ENCODE measurements at regions not wholly inside any gene's neighbourhood (a gene's known extent, or its start where the extent isn't known, plus 50 kb on each side); places are given as distances from the start of the nearest gene placed in this dataset.
"Not testable (repeated sequence)": the region's sequence is repeated elsewhere in the genome, so short reads cannot be mapped to it uniquely, and the experiment has no call there.

GRCh38 chr13:56720841-56721240 lies 419.9 kb upstream of the PRR20A start:
- Histone ChIP-seq H3K27me3 (no peaks in the 10 kb centered on the region), H3K27ac (replicated peaks in 1 of 4) (no peak overlapping the region), H3K9me3 (no peaks in the 10 kb centered on the region), H3K4me1 (no peaks in the 10 kb centered on the region), H3K36me3 (no peaks in the 10 kb centered on the region), H3K4me3 (no peak overlapping the region)
- intact Hi-C loops (cut with DNase I): no loop called here
- 83% methylated on average over 1 of the region's 1 CpG for WGBS
- no peak for TF ChIP-seq CTCF (IDR thresholded peaks at IDR 0.05)
- TF ChIP-seq EP300 (IDR thresholded peaks at IDR 0.05): no peak
- TF ChIP-seq POLR2AphosphoS5 (IDR thresholded peaks at IDR 0.05): no peak
- TF ChIP-seq POLR2A (IDR thresholded peaks at IDR 0.05; ENCODE audit: low read depth): no peak
- no peak for DNase-seq (ENCODE audit: extremely low spot score)

GRCh38 chr13:56735537-56735942 lies 405.2 kb upstream of the PRR20A start:
- intact Hi-C loops (cut with DNase I): no loop called here
- DNase-seq (ENCODE audit: extremely low spot score): no peak
- Histone ChIP-seq H3K4me3 (no peak overlapping the region), H3K27me3 (no peaks in the 10 kb centered on the region), H3K27ac (replicated peaks in 1 of 4) (no peak overlapping the region), H3K9me3 (no peaks in the 10 kb centered on the region), H3K36me3 (no peaks in the 10 kb centered on the region), H3K4me1 (no peaks in the 10 kb centered on the region)
- no CpG with 5 or more reads among the region's 35 CpGs for WGBS
- TF ChIP-seq EP300 (IDR thresholded peaks at IDR 0.05) (no peak), CTCF (IDR thresholded peaks at IDR 0.05) (no peak), POLR2A (IDR thresholded peaks at IDR 0.05; ENCODE audit: low read depth) (no peak), POLR2AphosphoS5 (IDR thresholded peaks at IDR 0.05) (no peak)

- Histone ChIP-seq H3K36me3 (no peaks in the 10 kb centered on the region), H3K9me3 (no peaks in the 10 kb centered on the region), H3K4me1 (no peaks in the 10 kb centered on the region), H3K27ac (replicated peaks in 1 of 4) (no peak overlapping the region), H3K27me3 (no peaks in the 10 kb centered on the region), H3K4me3 (no peak overlapping the region)
- WGBS: 82% methylated on average over 1 of the region's 1 CpG
- intact Hi-C loops (cut with DNase I): no loop called here
- TF ChIP-seq POLR2AphosphoS5 (IDR thresholded peaks at IDR 0.05): no peak
- TF ChIP-seq POLR2A (IDR thresholded peaks at IDR 0.05; ENCODE audit: low read depth): no peak
- TF ChIP-seq CTCF (IDR thresholded peaks at IDR 0.05): no peak
- TF ChIP-seq EP300 (IDR thresholded peaks at IDR 0.05): no peak
- DNase-seq (ENCODE audit: extremely low spot score): no peak
Observed at GRCh38 chr13:56736966-56737365, 403.8 kb upstream of the PRR20A start.

GRCh38 chr13:56752636-56753035 lies 388.1 kb upstream of the PRR20A start:
- TF ChIP-seq CTCF (IDR thresholded peaks at IDR 0.05) (no peak), EP300 (IDR thresholded peaks at IDR 0.05) (no peak), POLR2AphosphoS5 (IDR thresholded peaks at IDR 0.05) (no peak), POLR2A (IDR thresholded peaks at IDR 0.05; ENCODE audit: low read depth) (no peak)
- no peak overlapping the region for H3K4me3 ChIP-seq
- no peaks in the 10 kb centered on the region for H3K36me3 ChIP-seq
- no peaks in the 10 kb centered on the region for H3K4me1 ChIP-seq
- H3K9me3 ChIP-seq: no peaks in the 10 kb centered on the region
- H3K27me3 ChIP-seq: no peaks in the 10 kb centered on the region
- intact Hi-C loops (cut with DNase I): no loop called here
- no peak for DNase-seq (ENCODE audit: extremely low spot score)
- no peak overlapping the region for H3K27ac ChIP-seq (replicated peaks in 1 of 4)
- WGBS: 82% methylated on average over 1 of the region's 1 CpG

GRCh38 chr13:56755181-56755935 lies 385.4 kb upstream of the PRR20A start:
- DNase-seq (ENCODE audit: extremely low spot score): no peak
- 39% methylated on average over 3 of the region's 3 CpGs for WGBS

GRCh38 chr13:56763333-56763732 lies 377.4 kb upstream of the PRR20A start:
- intact Hi-C loops (cut with DNase I): not testable (repeated sequence)

More at GRCh38 chr13:56755181-56755935, 385.4 kb upstream of the PRR20A start:
- Histone ChIP-seq H3K9me3 (no peaks in the 10 kb centered on the region), H3K27me3 (no peaks in the 10 kb centered on the region), H3K4me3 (no peak overlapping the region), H3K27ac (replicated peaks in 1 of 4) (no peak overlapping the region), H3K36me3 (no peaks in the 10 kb centered on the region), H3K4me1 (no peaks in the 10 kb centered on the region)
- intact Hi-C loops (cut with DNase I): no loop called here
- no peak for TF ChIP-seq POLR2A (IDR thresholded peaks at IDR 0.05; ENCODE audit: low read depth)
- peak in 2 of 3 experiments; percentile 9 to 29 for TF ChIP-seq CTCF (IDR thresholded peaks at IDR 0.05)

More at GRCh38 chr13:56763333-56763732, 377.4 kb upstream of the PRR20A start:
- H3K4me3 ChIP-seq; H3K4me1 ChIP-seq; H3K36me3 ChIP-seq; H3K27ac ChIP-seq (replicated peaks in 1 of 4); H3K27me3 ChIP-seq; DNase-seq (ENCODE audit: extremely low spot score): not testable (repeated sequence)
- H3K9me3 ChIP-seq: peaks cover 0 to 15% (median 4%) of the 10 kb centered on the region in 4 donors
- 80% methylated on average over 1 of the region's 1 CpG for WGBS

Data from esophagus muscularis mucosa (tissue), 4 donors.